GM18511 (cell line): ENCODE measurements at regions not wholly inside any gene's neighbourhood (a gene's known extent, or its start where the extent isn't known, plus 50 kb on each side); places are given as distances from the start of the nearest gene placed in this dataset.
"Not testable (repeated sequence)": the region's sequence is repeated elsewhere in the genome, so short reads cannot be mapped to it uniquely, and the experiment has no call there.

Source experiments
- ATAC-seq: cut with Tn5 transposase; IDR thresholded peaks from one replicate; pipeline ENCODE4 v1.9.1; 2021; ENCODE audit warnings: mild to moderate bottlenecking, moderate library complexity; ENCODE audit not compliant: unreplicated experiment

- ATAC-seq, result no peak
These were observed 225.9 kb upstream of the BTBD3 start for GRCh38 chr20:11691766-11692165.

DNA sequence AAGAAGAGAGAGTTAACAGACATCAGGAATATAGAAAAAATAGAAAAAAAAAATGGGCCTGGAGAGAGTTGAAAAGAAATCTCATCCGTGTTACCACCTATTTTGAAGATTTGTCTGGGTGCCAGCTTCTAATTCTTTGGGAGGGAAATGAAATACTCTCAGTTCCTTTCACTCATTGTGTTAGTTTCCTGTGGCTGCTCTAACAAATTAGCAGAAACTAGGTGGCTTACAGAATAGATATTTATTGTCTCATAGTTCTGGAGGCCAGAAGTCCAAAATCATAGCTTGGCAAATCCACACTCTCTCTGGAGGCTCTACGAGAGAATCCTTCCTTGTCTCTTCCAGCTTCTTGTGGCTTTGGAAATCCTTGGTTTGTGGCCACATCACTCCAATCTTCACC lies 225.1 kb upstream of the BTBD3 start:
- no peak for ATAC-seq

- ATAC-seq, result no peak
These were observed 223.2 kb upstream of the BTBD3 start for GRCh38 chr20:11694467-11694866.

DNA sequence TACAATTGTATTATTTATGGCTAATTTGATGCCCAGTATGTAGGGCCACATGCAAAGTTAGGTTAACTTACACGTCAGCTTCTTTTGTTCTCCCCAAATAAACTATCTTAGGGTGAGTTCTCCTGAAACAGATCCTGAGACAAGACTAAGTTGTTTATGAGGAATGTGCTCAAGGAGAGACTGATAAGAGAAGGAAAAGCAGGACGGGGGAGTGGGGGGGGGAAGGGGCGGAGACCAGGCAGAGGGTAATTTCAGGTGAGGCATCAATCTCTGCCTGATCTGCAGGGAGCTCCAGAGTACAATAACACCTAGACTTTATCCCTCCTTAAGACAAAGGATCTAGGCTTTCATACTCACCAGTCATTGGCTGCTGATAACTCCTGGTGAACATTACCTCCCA lies 220.6 kb upstream of the BTBD3 start:
- ATAC-seq, result no peak

DNA sequence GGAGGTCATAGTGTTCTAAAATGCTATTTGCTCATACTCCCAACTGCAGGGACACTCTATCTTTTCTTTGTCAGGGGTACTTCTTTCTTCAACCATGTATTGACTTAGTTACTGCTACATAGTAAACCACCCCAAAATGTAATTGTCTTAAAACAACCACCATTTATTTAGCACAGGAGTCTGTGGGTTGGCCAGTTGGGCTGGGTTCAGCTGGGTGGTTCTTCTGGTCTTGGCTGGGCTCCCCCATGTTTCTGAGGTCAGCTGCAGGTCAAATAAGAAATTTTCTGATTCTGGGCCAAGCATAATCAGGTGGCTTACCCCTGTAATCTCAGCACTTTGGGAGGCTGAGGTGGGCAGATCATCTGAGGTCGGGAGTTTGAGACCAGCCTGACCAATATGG lies 220.0 kb upstream of the BTBD3 start:
- ATAC-seq, result no peak

DNA sequence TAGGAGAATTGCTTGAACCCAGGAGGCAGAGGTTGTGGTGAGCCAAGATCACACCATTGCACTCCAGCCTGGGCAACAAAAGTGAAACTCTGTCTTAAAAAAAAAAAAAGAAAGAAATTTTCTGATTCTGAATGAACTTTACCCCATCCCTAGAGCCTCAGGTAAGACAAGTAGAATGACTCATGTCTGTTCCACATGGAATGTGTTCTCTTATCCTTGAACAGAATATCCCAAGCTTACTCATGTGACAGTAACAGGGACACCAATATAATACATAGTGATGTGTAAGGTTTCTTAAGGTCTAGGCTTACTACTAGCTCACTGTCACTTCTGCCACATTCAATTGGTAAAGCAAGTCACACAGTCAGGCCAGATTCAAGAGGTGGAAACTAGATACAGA lies 219.6 kb upstream of the BTBD3 start:
- no peak for ATAC-seq

- ATAC-seq, result no peak
These were observed 216.9 kb upstream of the BTBD3 start for GRCh38 chr20:11700831-11701230.

DNA sequence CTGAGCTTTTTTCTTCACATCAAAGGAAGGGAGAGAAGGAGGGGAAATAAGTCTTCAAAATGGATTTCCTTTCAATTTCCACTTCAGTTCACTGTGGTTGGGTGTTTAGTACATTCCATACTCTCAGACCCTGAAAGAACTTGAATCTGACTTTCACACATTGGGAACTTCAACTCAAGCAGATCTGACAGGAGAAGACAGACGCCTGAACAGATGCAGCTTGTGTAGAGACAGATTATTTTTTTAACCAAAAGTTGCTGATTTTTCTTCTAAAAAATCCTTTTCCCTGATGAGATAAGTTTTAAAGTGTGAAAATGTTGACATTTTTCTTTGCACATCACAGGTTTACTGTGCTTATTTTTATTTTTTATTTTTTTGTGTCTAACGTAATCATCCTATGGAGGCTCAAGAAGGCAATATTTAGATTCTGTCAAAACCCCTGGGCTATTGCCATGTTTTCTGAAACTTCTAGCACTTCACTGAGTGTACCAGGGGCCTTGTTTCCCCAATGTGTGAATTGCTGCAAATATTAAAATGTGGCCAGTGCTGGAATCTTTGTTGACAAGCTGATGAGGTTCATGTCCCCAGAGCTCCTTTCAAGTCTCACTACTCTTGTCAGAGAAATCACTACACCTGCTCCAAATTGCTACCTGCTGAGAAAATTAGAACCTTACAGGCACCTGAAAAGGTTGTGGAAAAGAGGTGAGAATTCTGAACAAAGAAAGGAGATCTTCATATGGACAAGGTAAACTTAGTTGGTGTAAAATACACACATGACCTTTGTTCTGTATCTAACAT lies 214.8 kb upstream of the BTBD3 start:
- no peak for ATAC-seq

DNA sequence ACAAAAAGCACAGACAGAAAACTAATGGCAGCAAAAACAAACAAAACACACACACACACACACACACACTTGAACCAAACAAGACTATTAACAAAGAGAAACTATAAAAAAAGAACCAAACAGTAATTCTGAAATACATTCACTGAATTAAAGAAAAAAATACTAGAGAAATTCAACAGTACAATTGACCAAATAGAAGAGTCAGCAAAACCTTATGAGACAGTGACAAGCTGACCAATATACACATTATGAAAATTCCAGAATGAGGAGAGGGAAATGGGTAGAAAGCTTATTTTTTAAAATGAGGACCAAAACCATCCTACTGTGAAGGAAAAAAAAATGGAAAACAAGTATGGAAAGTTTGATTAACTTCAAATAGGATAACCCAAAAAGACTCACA lies 212.2 kb upstream of the BTBD3 start:
- ATAC-seq, result no peak

DNA sequence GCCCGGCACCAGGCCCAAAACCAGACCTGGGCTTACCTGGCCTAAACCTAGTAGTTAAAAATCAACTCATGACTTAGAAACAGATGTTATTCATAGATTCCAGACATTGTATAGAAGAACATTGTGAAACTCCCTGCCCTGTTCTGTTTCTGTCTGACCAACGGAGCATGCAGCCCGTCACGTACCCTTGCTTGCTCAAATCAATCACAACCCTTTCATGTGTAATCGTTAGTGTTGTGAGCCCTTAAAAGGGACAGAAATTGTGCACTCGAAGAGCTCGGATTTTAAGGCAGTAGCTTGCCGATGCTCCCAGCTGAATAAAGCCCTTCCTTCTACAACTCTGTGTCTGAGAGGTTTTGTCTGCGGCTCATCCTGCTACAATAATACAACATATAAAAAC lies 209.5 kb upstream of the BTBD3 start:
- ATAC-seq, result not testable (repeated sequence)

DNA sequence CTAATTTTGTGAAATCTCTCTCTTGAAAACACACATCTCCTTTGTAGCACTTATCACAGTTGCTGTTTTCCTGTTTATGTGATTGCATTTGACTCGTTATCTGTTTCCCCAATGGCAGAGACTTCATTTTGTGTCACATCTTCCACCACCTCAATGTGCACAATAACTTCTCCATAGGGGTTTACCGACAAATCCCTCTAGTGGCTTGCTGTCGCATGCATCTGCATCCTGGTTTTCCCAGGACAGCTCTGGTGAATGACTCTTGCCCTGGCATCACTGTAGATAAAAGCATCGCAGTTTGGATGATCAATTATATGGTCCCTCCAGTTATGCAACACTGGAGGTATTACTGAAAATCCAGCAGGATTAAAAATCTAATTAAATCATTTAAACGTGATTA lies 206.5 kb upstream of the BTBD3 start:
- ATAC-seq, result no peak

GRCh38 chr20:11712639-11713160 lies 205.0 kb upstream of the BTBD3 start:
- ATAC-seq, result no peak

GRCh38 chr20:11714886-11715285 lies 202.8 kb upstream of the BTBD3 start:
- no peak for ATAC-seq

- ATAC-seq, result no peak
These were observed 201.3 kb upstream of the BTBD3 start for GRCh38 chr20:11716239-11716944.

GRCh38 chr20:11716945-11717248 lies 200.8 kb upstream of the BTBD3 start:
- no peak for ATAC-seq

- no peak for ATAC-seq
These were observed 200.1 kb upstream of the BTBD3 start for GRCh38 chr20:11717562-11717961.

DNA sequence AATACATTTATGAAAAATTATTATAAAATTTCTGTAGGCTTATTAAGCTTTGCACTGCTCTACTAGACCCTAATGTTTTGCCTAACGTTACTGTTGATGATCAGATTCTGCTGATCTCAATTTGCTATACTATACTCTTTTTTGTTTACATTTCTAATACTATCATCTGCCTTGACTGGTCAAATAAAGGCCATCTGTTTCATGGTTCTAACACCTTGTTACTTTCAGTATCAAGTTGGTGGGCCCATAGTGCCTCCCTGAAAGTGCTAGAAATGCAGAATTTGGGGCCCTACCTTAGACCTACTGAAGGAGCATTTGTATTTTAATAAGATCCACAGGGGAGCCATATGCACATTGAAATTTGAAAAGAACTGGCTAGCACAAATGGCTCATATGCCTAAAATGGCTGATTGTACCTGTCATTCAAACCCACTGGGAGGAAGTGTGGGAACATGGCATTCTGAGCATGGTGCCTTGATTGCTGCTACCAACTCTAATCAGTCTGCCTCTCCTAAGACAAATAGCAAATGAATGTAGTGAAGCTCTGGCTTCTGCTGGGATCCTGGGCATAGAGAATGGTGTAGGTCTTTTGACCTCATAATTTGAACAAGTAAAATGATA lies 199.1 kb upstream of the BTBD3 start:
- ATAC-seq, result no peak

DNA sequence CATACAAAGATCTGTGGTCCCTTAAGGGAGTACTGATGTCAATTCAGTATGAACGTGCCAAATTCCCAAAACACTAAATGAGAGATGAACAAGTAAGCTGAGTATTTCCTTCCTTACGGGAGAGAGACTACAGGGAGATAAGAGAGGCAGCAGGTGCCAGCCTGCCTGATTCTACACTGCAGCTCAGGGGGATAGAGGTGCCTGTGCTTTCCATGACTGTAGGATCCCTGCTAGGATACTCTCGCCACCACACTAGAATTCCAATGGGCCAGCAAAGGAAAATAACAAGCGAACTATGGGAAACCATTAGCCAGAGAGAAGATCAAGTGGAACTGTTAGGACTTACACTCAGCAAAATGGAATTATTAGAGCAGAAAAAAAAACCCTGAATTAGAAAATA lies 198.5 kb upstream of the BTBD3 start:
- ATAC-seq, result no peak

GRCh38 chr20:11721411-11721810 lies 196.3 kb upstream of the BTBD3 start:
- ATAC-seq, result no peak

GRCh38 chr20:11724097-11724496 lies 193.6 kb upstream of the BTBD3 start:
- no peak for ATAC-seq

DNA sequence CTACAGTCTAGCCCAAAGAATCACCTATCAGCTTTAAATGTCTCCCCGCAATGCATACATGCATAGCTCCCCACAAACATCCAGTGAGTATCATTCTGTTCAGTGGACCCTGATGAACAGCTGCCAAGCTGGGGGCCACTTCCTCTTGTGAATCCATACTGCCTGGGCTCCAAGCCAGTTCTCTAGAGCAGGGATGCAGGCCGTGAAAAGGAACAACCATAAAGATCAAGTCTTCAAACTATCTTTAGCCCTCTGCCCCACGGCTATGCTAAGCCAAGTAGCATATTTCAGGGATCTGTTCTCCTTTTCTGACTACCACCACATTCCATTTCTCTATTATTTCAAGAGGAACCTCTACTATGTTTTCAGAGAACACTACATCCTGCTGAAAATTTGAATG lies 191.7 kb upstream of the BTBD3 start:
- ATAC-seq, result no peak

DNA sequence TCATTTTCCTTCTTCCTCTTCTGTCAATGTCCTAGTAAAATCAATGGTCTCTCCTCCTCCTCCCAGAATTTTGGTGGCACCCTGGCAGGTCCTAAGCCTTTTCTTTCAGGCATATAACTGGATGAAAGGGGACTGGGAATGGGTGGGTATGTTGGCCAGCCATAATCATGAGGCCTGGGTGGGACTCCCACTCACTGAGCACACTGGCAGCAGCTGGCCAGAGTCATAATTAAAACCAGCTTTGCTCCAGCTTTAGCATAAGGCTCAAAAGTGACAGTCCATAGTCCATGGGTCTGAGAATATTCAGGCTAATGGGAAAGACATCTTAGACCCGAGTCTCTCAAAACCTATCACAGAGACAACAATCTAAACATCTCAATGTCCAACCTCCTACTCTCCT lies 190.0 kb upstream of the BTBD3 start:
- no peak for ATAC-seq
